Fibroblast of skin of right quadriceps (primary cell): ENCODE measurements at regions not wholly inside any gene's neighbourhood (a gene's known extent, or its start where the extent isn't known, plus 50 kb on each side); places are given as distances from the start of the nearest gene placed in this dataset.
"Not testable (repeated sequence)": the region's sequence is repeated elsewhere in the genome, so short reads cannot be mapped to it uniquely, and the experiment has no call there.

Source experiments
- DNase-seq: peaks from one replicate; pipeline ENCODE4 v3.0.0-alpha.2; 2013

DNA sequence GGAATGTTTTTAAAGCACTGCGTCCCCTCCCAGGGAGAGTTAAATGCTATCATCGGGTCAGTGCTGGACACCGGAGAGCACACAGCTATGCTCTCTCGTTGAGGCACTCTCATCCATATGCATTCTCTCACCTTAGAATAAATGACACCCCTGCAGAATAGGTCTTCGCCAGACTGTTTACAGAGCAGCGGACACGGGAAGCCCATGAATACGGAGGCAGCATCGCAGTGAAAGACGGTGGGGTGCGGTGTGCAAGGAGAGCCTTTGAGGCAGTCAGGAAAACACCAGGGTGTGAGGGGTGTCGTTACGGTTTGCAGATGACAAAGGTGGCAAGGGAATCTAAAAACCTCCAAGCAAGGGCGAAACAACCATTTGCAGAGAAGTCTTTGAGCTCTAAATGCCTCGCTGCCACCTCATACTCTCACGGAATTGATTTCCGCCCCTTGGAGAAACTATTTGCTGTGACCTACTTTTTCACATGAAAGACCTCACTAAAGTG is 169.2 kb upstream of the FHL2 start:
- DNase-seq, result no peak

DNA sequence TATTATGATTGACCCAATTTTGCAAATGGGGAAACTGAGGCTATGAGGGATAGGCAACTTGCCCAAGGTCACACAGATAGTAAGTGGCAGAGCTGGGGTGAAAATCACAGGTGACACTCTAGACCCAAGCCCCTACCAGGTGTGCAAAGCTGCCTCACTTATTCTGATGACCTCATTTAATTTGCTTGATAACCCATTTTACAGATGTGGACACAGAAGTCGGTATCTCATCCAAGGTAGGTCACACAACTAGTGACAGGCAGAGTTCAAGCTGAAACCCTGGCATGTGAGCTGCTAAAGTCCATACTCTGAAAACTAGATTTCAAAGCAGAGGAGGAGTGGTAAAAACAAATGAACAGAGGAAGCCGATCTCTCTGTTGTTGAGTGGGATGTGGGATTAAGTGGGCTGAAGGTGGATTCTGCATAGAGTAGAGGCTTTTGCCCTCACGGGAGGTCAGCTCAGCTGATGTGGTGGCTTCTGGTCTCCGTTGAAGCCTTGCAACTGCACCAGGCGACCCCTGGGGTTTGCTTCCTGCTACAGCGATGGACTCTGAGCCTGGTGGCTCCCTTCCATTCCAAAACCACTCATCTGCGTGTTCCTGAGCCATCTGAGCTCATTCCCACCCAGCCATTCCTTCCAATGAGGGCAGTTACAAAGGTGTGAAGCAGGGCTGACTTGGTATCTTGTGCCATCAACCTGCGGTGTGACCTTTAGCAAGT is 164.3 kb upstream of the FHL2 start:
- no peak for DNase-seq

DNA sequence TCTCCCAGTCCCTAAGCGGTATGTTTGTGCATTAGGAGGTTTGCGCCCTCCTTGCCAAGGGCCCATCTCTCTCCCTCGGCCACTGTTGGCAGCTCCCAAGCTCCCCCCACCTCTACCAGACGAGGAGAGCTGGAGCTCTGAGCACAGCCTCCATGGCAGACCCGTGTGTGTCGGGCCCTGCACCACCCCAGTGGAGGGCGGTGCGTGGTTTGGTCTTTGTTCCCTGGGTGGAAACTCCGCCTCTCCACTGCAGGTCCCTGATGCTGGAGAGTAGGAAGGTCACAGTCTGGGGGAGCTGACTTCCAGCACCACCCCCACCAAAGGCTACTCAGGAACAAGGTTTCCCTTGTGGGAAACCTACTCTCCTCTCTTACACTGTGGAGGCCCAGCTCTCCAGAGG is 162.6 kb upstream of the FHL2 start:
- no peak for DNase-seq

DNA sequence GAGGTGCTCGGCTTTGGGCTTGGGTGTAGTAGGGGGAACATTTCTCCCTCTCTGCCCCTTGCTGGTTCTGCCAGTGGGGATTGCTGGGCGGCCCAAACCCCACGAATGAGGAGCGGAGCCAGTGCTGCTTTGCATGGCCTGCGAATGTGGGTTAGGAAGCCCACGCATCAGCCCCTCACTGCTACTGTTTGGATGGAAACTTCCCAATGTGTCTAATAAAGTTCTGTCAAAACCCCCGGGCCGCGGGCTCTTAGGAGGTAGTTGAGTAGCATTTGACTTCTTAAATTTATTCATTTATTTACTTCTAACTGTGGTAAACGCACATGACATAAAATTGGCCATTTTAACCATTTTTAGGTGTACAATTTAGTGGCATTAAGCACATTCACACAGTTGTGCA is 161.3 kb upstream of the FHL2 start:
- DNase-seq, result no peak

DNA sequence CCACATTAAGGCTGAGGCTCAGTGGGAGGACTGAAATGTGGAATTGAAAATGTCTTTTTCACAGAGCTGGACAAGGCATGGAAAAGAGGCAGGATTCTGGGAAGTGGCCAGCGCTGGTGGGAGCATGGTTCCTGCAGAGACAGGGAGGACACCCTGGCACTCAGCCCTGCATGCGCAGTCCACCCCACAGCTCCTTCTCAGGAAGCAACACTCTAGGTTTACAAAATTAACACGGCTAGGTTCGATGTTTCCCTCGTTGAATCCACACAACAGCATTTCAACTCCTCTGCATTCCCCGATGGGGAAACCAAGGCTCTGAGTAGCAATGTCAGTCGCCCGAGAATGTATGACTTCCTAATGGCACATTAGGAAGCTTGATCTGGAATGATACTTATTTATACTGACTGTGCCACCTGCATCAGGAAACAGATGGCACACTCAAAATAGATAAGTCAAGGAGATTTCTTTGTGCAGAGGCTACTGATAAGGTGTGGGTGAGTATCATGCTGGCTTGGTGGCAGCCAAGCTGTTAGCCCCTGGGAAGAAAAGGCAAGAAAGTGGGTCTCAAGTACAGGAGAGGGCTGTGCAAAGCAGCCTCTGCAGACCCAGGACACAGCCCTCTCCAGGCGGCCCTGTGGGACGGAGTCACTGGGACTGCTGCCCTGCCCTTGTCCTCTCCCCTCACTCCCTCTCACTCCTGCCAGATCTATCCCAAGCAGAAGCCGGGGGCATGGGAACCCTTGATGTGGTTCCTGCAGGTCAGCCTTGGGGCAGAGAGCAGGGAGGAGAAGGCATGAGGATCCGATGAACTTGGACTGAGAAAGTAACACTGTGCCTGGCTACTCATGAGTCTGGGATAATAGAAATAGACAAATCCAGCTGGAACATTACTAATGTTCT is 158.4 kb upstream of the FHL2 start:
- no peak for DNase-seq

DNA sequence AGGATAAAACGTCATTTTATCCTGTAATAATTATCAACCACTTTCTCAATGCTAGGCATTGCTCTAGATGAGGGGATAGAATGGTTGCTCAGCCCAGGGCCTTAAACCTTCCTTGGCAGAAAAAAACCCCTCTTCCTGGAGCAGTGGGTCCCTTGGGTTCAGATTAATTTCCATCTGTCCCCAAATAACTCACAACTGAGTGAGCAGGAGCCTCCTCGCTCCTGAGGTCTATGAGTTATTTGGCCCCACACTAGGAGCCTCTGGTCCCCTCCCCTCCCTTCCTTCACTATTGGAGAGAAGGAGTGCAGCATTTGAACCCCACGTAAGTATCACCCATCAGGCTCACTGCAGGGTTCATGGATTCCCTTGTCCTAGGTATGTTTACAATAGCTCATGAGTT is 157.5 kb upstream of the FHL2 start:
- no peak for DNase-seq

DNA sequence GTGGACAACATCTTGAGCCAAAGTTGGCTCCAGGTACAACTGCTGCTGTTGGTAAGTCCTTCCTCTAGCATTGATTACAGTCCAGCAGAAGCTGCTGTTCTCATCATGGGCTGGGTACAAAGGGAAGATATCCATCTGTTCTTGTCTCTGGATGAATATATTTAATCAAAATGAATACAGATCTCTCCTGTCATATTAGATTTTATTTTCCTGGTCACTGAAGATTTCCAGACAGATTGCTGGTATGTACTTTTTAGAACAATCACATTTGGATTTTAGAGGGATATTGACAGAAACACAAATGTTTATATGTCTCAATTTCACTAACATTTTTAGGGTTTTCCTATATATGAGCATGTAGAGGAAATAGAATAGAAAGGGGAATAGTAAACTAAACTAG is 155.4 kb upstream of the FHL2 start:
- DNase-seq, result no peak

DNA sequence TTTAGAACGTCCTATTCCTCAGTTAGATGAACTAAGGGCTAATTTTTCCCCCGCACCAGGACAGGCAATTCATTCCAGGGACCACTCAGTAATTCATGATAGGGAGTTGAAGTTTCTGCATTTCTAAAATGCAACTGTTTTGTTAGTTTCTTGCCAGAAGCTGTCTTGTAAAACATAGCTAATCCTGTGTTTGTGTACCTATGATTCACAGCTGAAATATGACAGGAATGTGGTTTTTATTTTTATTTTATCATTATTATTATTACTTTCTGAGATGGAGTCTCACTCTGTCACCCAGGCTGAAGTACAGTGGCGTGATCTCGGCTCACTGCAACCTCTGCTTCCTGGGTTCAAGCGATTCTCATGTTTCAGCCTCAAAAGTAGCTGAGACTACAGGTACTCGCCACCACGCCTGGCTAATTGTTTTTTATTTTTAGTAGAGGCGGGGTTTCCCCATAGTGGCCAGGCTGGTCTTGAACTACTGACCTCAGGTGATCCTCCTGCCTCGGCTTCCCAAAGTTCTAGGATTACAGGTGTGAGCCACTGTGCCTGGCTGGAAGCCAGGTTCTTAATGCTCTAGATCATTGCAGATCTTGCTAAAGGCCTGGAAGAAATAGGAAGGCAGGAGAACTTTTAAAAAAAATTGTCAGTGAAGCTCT is 154.8 kb upstream of the FHL2 start:
- peak; percentile 11 for DNase-seq

DNA sequence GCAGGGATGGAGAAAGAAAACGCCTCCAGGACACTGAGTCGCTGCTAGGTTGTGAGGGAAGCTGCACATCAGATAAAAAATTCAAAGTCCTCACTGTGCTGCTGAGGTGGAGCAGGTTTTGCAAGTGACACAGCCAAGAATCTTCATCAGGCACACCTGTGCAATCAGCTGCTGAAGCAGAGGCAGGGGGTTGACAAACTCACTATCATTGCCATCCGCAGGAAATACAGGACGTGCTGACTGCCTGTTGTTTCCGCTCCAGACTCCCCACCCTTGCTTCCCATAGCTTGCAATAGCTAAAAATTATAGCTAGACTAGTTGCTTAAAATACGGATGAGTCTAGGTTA is 147.8 kb upstream of the FHL2 start:
- DNase-seq, result no peak

DNA sequence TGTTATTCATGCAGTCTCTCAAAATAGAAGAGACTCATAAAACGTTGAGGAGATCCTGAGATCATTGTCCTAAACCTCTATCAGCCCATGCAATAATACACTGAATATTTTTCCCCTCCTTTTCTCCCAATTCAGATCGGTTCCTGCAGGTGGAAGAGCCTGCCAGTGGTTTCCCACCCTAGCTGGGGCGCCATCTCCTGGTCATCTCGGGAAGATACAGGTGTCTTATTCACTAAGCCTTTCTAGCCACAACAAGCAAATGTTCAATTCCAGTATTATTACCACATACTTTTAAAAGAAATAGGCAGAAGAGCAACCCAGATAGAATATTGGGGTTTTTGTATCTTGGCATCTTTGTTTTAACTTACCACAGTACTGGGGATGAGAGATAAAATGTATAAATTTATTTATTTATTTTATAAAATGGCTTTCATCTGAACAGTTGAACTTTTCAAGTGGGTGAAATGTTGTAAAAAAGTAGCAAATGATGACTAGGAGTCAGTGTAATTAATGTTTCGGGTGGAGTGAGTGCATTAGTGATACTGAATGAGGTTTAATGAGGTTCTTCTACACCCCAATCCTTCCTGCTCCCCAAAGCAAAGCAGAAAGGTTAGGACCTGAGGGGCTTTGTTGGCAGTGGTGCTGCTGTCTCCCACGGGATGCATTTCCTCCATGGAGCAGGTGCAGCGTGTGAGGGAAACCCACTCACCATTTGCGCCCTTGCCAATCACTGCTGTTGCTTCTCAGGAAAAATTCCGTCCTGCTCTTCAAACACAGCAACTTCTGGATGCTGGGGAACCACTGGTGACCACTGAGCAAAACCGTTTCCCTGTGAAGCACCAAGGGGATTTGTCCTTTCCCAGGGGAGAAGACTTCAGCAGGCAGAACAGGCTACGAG is 147.1 kb upstream of the FHL2 start:
- DNase-seq, result peak; percentile 57

DNA sequence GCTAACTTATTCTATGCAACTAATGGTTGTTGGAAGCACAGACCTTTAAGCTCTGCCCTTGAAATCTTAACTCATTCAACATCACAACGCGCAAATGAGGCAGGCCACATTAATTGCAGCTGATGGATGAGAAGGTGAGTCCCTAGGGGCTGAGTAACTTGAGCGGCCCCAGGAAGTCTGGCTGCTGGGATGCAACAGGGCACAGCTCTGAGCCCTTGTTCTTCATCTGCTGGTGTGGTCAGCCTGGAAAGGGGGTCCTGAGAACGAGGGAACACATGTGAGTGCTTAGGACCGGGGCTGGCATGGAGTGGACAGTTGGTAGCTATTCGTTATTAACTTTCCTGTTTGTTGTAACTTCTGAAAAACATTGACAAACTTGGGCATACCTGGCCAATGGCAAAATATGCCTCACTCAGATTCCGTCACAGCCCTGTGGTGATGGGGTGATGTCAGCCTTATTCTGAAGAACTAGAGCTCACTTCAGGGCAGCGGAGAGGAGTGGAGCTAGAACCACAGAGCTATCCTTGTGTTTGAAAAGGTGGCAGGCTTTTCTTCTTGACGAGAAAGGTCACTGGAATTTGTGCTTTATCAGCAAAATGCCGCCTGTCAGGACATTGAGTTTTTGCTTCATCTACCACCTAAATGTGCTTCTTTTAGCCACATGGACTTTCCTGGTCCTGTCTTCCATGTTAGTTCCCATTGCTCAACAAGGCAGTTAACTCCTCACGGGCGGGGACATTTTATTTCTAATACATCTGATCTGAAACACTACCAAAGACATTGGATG is 145.9 kb upstream of the FHL2 start:
- DNase-seq, result no peak

DNA sequence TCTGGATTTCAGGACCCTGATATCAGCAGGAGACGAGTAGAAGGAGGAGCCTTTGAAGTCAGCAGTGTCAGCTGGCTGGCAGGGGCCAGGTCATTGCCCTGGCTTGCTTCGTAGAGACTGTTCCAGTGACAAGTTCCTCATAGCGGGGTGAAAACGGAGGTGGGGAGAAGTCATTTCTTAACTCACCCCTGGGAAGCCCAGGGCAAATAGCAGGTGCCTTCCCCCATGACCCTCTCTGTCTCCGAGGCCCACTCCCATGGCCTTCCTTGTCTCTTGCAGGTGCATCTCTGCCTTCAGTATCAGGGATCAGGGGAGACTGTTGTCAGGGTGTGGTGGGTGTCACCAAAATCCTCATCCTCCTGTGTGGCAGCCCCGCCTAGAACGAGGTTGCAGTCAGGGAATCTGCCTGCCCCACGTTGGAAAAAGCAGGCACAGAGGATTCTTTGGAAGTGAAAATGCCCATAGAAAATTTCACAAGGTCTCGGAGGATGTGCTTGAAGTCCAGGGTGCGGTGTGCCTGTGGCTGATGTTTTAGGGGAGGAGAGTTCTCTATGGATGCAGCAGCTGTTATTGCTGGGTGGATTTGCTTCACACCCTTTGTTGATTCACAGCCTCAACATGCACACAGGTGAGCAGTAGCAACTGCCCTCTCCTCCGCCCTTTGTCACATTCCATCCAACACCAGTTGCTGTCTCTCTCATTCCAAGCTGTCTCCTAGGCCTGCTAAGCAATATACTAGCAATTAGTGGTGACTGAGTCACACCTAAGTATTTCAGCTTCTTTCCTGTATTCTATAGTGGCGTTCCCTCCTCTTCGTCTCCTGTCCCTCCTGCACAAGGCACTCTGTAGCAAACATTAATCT is 142.6 kb upstream of the FHL2 start:
- peak; percentile 5 for DNase-seq

DNA sequence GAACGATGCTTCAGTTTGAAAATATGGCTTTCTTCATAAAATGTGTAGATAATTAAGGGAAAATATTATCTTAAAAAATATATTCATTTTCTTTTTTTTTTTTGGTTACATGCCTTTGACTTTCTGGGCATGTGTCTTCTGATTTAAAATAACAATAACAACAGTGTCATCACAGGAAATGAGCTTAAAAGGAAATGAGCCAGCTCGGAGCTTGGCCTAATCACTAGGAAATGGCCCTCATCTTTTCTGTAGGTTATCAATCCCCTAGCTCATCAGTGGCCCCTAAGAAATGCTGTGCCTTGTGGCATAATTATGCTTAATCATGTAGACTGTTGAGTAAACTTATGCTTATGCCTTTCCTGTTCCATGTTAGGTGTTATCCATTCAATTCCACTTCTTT is 141.8 kb upstream of the FHL2 start:
- DNase-seq, result no peak

DNA sequence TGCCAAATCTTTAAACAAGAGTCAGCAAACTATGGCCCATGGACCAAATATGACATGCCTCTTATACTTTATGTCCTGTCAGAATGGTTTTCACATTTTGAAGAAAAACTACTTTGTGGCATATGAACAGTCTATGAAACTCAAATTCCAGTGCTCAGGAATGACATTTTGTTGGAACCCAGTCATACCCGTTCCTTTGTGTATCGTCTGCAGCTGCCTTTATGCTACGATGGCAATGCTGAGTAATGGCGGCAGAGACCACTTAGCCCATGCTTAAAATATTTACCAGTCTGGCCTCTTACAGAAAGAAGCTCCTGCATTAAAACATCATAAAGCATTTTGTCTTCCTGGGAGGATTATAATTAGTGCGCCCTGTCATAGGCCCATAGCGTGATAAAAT is 140.5 kb upstream of the FHL2 start:
- DNase-seq, result no peak

DNA sequence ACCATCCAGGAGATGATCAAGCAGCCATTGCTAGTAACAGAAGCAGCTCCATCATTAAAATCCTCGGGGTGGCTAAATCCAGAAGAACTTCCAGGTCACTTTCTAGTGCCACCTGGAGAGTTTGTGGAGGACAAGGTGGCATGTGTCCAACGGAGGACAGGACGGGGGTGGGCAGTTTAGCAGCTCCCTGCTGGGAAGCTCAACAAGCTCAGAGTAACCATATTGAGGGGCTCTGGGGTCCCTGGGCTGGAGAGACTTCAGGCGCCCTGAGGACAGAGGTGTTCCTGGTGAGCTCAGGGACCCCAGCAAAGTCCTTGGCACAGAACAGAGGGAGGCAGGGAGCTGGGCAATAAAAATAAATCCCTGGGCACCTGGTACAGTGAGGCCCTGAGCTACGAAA is 140.0 kb upstream of the FHL2 start:
- DNase-seq, result no peak

DNA sequence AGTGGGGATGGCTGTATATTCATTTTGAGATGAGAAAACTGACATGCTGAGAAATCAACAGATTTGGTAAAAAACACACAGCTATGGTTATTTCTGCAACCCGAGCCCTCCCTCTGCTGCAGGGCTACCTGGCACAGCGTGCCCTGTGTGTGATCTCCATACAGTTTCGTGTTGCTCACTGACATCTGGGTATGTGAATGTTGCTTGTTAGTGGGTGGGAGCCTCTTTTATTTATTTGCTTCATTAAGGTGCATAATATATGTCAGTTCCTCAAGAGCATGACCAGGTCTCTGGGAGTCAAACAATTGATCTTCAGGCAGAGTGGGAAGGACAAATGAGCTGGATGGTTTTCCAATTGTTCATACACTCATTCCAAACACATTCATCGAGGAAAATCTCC is 139.1 kb upstream of the FHL2 start:
- DNase-seq, result no peak

DNA sequence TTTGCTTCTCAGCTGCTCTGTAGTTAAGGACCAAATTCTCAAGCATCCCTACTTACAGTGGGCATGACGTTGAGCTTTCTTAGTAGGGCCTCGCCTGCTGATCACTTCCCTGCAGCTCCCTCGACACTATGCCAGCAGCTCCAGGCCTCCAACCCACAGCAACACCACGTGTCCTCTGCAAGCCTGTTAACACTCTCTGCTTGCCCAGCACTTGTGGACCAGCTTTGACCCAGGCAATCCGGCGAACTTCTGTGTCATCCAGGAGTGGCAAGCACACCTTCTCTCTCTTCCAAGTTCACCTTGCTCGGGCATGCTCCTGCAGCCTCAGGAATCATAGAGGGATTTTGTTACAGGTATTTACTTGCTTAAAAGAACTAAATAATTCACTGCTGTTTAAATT is 138.6 kb upstream of the FHL2 start:
- no peak for DNase-seq

DNA sequence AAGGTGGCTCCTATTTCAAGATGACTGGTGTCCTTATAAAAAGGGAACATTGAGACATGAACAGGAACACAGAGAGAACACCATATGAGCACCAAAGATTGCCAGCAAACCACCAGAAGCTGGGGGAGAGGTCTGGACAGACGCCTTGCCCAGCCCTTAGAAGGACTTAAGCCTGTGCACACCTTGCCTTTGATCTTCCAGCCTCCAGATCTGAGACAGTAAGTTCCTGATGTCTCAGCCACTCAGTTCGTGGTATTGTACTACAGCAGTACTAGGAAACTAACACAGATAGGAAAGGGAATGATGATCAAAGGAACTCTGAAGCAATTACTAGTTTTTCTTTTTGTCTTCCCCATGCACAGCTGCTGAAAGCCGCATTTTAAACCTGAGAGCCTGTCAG is 137.3 kb upstream of the FHL2 start:
- no peak for DNase-seq

DNA sequence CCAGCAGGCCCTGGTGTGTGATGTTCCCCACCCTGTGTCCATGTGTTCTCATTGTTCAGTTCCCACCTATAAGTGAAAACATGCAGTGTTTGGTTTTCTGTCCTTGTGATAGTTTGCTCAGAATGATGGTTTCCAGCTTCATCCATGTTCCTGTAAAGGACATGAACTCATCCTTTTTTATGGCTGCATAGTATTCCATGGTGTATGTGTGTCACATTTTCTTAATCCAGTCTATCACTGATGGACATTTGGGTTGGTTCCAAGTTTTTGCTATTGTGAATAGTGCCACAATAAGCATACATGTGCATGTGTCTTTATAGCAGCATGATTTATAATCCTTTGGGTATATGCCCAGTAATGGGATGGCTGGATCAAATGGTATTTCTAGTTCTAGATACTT is 130.4 kb upstream of the FHL2 start:
- not testable (repeated sequence) for DNase-seq

DNA sequence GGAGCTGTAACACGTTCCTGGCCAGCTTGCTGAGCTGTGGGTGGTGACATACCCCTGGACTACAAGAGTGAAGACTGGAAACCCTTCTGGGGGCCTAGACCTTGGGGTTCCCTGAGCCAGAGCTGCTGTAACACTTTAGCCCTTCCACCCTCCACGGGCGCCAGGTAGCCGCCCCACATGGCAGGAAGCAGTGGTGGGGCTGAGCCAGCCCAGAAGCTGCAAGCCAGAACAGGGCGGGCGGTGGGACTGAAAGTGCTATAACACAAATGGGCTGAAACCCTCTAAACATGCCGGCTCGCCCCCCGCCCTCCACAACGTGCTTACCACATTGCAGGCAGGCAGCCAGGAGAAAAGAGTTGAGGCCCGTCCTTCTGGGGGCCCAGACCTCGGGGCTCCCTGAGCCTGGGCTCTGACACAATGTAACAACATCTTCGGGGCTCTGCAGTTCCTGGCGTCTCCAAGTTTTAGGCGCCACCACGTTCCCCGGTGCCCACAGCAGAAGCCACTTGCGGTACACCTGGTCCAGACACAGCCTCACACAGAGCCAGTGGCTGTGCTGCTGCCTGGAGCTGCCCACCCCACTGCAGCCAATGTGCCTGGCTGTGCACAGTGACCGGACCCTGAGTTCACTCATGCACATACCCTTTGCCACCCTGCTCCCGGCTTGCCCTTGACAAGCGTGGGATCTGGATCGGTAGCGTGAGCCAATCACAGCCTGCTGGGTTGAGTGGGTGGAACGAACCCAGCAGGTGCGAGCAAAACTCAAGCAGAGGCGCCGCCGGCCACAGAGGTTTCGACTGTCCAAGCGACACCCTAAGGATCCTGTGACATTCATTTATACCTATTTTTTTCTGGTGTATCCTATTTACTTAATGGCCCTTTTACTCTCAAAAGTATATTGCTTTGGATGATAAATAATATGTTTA is 127.4 kb upstream of the FHL2 start:
- no peak for DNase-seq
